Endothelial cell of umbilical vein (primary cell): ENCODE measurements at regions not wholly inside any gene's neighbourhood (a gene's known extent, or its start where the extent isn't known, plus 50 kb on each side); places are given as distances from the start of the nearest gene placed in this dataset.

Experiments used
- BruUV-seq: library from RNA; stranded (reverse); fragments of 400-500 nt; replicated peaks from 2 replicates; lab custom pipeline; 2021; lab: Mats Ljungman, UMichigan
- CTCF ChIA-PET: fragments of 300-600, 350-600 bp; sonication (Branson Sonifier 250); formaldehyde crosslinking; loops from one replicate; lab custom pipeline; 2021; ENCODE audit warnings: antibody characterized with exemption, inconsistent platforms; lab: Charles Lee
- POLR2A ChIA-PET: fragments of 300-600, 350-600 bp; sonication (Branson Sonifier 250); formaldehyde crosslinking; loops from one replicate; lab custom pipeline; 2021; ENCODE audit warnings: antibody characterized with exemption, inconsistent platforms; lab: Charles Lee
- DNase-seq: peaks from one replicate; pipeline ENCODE4 v3.0.0-alpha.2; 2011; ENCODE audit warnings: low read depth, low spot score
- FAIRE-seq: peaks from 2 replicates; lab custom pipeline; 2011; peaks lifted over from hg19 to GRCh38; lab: Jason Lieb, UNC
- H2AFZ ChIP-seq: 2 replicates; pipeline ENCODE4 v1.6.0; 2012; ENCODE audit warnings: low read depth, low read length, control low read depth, inconsistent platforms
- H3K27ac ChIP-seq: 2 replicates; pipeline ENCODE4 v1.5.1; 2011; ENCODE audit warnings: low read depth, mild to moderate bottlenecking, control low read depth, low read length, moderate library complexity; ENCODE audit not compliant: insufficient read depth
- H3K27me3 ChIP-seq, 2 experiments: 2 replicates each; pipeline versions ENCODE4 v1.6.0 to v1.6.1; 2011; ENCODE audit warnings: low read length in 2 of 2, mixed read lengths in 1 of 2; ENCODE audit not compliant: control insufficient read depth in 2 of 2, insufficient read depth in 2 of 2
- H3K36me3 ChIP-seq, 2 experiments: 2 replicates in 1 of 2; 3 replicates in 1 of 2; pipeline ENCODE4 v1.5.1; 2011; ENCODE audit warnings: low read length in 2 of 2, mild to moderate bottlenecking in 1 of 2, moderate library complexity in 1 of 2; ENCODE audit not compliant: control insufficient read depth in 2 of 2, insufficient read depth in 2 of 2; ENCODE audit errors: extremely low read depth in 1 of 2
- H3K4me1 ChIP-seq: 3 replicates; pipeline ENCODE4 v1.5.1; 2011; ENCODE audit warnings: mild to moderate bottlenecking, low read length; ENCODE audit not compliant: control insufficient read depth, insufficient read depth; ENCODE audit errors: extremely low read depth
- H3K4me2 ChIP-seq: 2 replicates; pipeline ENCODE4 v1.6.1; 2011; ENCODE audit warnings: low read length, control low read depth, mixed read lengths; ENCODE audit not compliant: insufficient read depth
- H3K4me3 ChIP-seq, 3 experiments: fragments of 200-600 bp in 1 of 3; sonication (generic), shearing (Covaris generic) in 1 of 3; replicated peaks in 1 of 3; 2 replicates each; pipeline ENCODE4 v1.5.1; 2011 to 2016; ENCODE audit warnings: control low read depth in 3 of 3, low read length in 3 of 3, mild to moderate bottlenecking in 2 of 3, inconsistent platforms in 1 of 3, low read depth in 1 of 3, moderate library complexity in 1 of 3; ENCODE audit not compliant: insufficient read depth in 1 of 3
- H3K79me2 ChIP-seq: 2 replicates; pipeline ENCODE4 v1.6.0; 2012; ENCODE audit warnings: low read length, inconsistent platforms; ENCODE audit not compliant: control insufficient read depth, insufficient read depth
- H3K9ac ChIP-seq: replicated peaks from 2 replicates; pipeline ENCODE3; 2011; ENCODE audit warnings: low read length, control low read depth; ENCODE audit not compliant: insufficient read depth; ENCODE audit errors: extremely low read depth
- H3K9me1 ChIP-seq: replicated peaks from 3 replicates; pipeline ENCODE4 v1.6.0; 2011; ENCODE audit warnings: mild to moderate bottlenecking, low read length; ENCODE audit not compliant: control insufficient read depth, insufficient read depth; ENCODE audit errors: extremely low read depth
- H3K9me3 ChIP-seq: replicated peaks from 2 replicates; pipeline ENCODE4 v1.5.1; 2012; ENCODE audit warnings: low read length, inconsistent platforms; ENCODE audit not compliant: control insufficient read depth, insufficient read depth
- H4K20me1 ChIP-seq: replicated peaks from 2 replicates; pipeline ENCODE3; 2011; ENCODE audit warnings: mild to moderate bottlenecking, low read length; ENCODE audit not compliant: control insufficient read depth, insufficient read depth; ENCODE audit errors: extremely low read depth
- CTCF ChIP-seq, 2 donors: IDR thresholded peaks; 1 replicate in 1 of 2; 2 replicates in 1 of 2; pipeline ENCODE4 v1.5.1; 2011; ENCODE audit warnings: low read length in 2 of 2, mild to moderate bottlenecking in 2 of 2, moderate library complexity in 2 of 2, control low read depth in 1 of 2, inconsistent platforms in 1 of 2, low read depth in 1 of 2; ENCODE audit not compliant: insufficient read depth in 1 of 2; ENCODE audit errors: extremely low read depth in 1 of 2
- EZH2 ChIP-seq: IDR thresholded peaks from 2 replicates; pipeline ENCODE4 v1.6.1; 2012; ENCODE audit warnings: borderline replicate concordance, low read depth, mild to moderate bottlenecking, moderate library complexity, low read length, inconsistent platforms; ENCODE audit not compliant: severe bottlenecking
- FOS ChIP-seq: IDR thresholded peaks from 2 replicates; pipeline ENCODE4 v1.6.1; 2011; ENCODE audit warnings: mild to moderate bottlenecking, low read length, moderate library complexity, borderline replicate concordance; ENCODE audit not compliant: insufficient read depth
- GATA2 ChIP-seq: IDR thresholded peaks from 2 replicates; pipeline ENCODE4 v1.7.0; 2011; ENCODE audit warnings: low read depth, mild to moderate bottlenecking, moderate library complexity, mixed read lengths, low read length; ENCODE audit not compliant: insufficient read length, insufficient read depth
- JUN ChIP-seq: IDR thresholded peaks from 2 replicates; pipeline ENCODE4 v1.6.1; 2011; ENCODE audit warnings: borderline replicate concordance, low read depth; ENCODE audit not compliant: insufficient read length, insufficient read depth
- MAX ChIP-seq: IDR thresholded peaks from 2 replicates; pipeline ENCODE4 v1.6.1; 2011; ENCODE audit not compliant: insufficient read depth, insufficient read length
- MYC ChIP-seq: IDR thresholded peaks from one replicate; pipeline ENCODE4 v1.6.1; 2011; ENCODE audit warnings: mild to moderate bottlenecking, low read depth, low read length
- POLR2A ChIP-seq: IDR thresholded peaks from 2 replicates; pipeline ENCODE4 v1.6.1; 2012; ENCODE audit warnings: low read depth, mild to moderate bottlenecking, control low read depth, low read length
- POLR2AphosphoS5 ChIP-seq: IDR thresholded peaks from 2 replicates; pipeline ENCODE4 v1.6.1; 2012; ENCODE audit warnings: low read depth, mild to moderate bottlenecking, control low read depth, low read length, moderate library complexity; ENCODE audit not compliant: insufficient read depth
- dilution Hi-C: fragments of 300-500 bp; cut with MboI; formaldehyde crosslinking; loops from one replicate; pipeline ENCODE4 v1.15.0; 2019; ENCODE audit warnings: low sequenced_read_pairs; ENCODE audit not compliant: extremely low pct_ligation_motif_present
- intact Hi-C: fragments of 100-400 bp; cut with micrococcal nuclease; formaldehyde crosslinking; loops from one replicate; pipeline ENCODE4 v1.10.0; 2022

- no peak overlapping the region for H3K27ac ChIP-seq
- ChIA-PET POLR2A (no interaction called here), CTCF (no interaction called here)
- intact Hi-C loops (no loop called here), dilution Hi-C loops (no loop called here)
- no peak overlapping the region for H2AFZ ChIP-seq
- no peak for TF ChIP-seq JUN
- TF ChIP-seq FOS: no peak
- no peak for TF ChIP-seq POLR2A
- TF ChIP-seq POLR2AphosphoS5: no peak
- TF ChIP-seq EZH2: no peak
- no peak for TF ChIP-seq MAX
- no peak for TF ChIP-seq MYC
- no peaks in the 10 kb centered on the region for H3K9me1 ChIP-seq
- no peaks in the 10 kb centered on the region for H3K9me3 ChIP-seq
- H3K4me3 ChIP-seq: no peak overlapping the region
- no peaks in the 10 kb centered on the region for H3K4me1 ChIP-seq
- H3K27me3 ChIP-seq: no peaks in the 10 kb centered on the region
- H4K20me1 ChIP-seq: no peaks in the 10 kb centered on the region
- no peak overlapping the region for H3K4me2 ChIP-seq
- DNase-seq: no peak
- no TSS peak for BruUV-seq
- H3K79me2 ChIP-seq: no peaks in the 10 kb centered on the region
- H3K36me3 ChIP-seq: no peaks in the 10 kb centered on the region
- H3K9ac ChIP-seq: no peak overlapping the region
- no peak for FAIRE-seq
Measured at GRCh38 chr6:120899932-120900331, 434.3 kb downstream of the TBC1D32 start.

DNA sequence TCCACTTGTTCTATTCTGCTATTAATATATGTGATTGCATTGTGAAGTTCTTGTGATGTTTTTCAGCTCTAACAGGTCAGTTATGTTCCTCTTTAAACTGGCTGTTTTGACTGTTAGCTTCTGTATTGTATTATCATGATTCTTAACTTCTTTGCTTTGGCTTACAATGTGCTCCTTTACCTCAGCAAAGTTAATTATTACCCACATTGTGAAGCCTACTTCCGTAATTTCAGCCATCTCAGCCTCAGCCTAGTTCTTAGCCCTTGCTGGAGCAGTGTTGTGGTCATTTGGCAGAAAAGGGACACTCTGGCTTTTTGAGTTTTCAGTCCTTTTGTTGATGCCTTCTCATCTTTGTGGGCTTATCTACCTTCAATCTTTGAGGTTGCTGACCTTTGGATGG lies 440.2 kb downstream of the TBC1D32 start:
- no peaks in the 10 kb centered on the region for H3K9me1 ChIP-seq
- H3K36me3 ChIP-seq: no peaks in the 10 kb centered on the region
- no peaks in the 10 kb centered on the region for H3K79me2 ChIP-seq
- no peak overlapping the region for H2AFZ ChIP-seq
- H4K20me1 ChIP-seq: no peaks in the 10 kb centered on the region
- CTCF ChIA-PET: no interaction called here
- H3K4me3 ChIP-seq: no peak overlapping the region
- dilution Hi-C loops: no loop called here
- no peak overlapping the region for H3K9ac ChIP-seq
- intact Hi-C loops: no loop called here
- DNase-seq (no peak), FAIRE-seq (no peak)
- no peaks in the 10 kb centered on the region for H3K27me3 ChIP-seq
- no TSS peak for BruUV-seq
- TF ChIP-seq MYC (no peak), CTCF (IDR thresholded peaks at IDR 0.05; ENCODE audit: extremely low read depth in 1 of 2, insufficient read depth in 1 of 2, low read depth in 1 of 2, low read length in 2 of 2) (no peak), MAX (no peak), GATA2 (no peak), FOS (no peak)
- no peaks in the 10 kb centered on the region for H3K9me3 ChIP-seq
- POLR2A ChIA-PET: no interaction called here
- H3K4me2 ChIP-seq: no peak overlapping the region
- H3K4me1 ChIP-seq: no peaks in the 10 kb centered on the region
- no peak overlapping the region for H3K27ac ChIP-seq
